ENCODE measurements at regions not wholly inside any gene's neighbourhood (a gene's known extent, or its start where the extent isn't known, plus 50 kb on each side); places are given as distances from the start of the nearest gene placed in this dataset.

DNA sequence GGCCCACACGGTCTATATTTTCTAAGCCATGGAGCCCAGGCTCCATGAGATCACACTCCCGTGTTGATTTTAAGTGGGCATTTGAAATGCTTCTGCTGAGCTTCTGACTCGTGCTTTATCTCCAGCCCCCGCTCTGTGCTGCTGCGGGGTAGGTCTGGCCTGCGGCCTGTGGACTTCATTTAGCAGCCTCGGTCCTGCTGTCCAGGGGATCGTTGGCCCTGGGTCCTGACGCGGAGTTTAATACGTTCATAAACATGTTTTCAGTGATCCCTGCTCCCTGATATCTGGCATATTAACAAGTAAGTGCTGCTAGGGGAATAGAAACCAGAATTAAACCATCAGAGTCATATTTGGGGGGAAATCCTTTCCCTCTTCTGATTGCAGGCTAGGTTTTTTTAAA lies 540.3 kb upstream of the MGMT start:
- TF ChIP-seq, protein P1, sequence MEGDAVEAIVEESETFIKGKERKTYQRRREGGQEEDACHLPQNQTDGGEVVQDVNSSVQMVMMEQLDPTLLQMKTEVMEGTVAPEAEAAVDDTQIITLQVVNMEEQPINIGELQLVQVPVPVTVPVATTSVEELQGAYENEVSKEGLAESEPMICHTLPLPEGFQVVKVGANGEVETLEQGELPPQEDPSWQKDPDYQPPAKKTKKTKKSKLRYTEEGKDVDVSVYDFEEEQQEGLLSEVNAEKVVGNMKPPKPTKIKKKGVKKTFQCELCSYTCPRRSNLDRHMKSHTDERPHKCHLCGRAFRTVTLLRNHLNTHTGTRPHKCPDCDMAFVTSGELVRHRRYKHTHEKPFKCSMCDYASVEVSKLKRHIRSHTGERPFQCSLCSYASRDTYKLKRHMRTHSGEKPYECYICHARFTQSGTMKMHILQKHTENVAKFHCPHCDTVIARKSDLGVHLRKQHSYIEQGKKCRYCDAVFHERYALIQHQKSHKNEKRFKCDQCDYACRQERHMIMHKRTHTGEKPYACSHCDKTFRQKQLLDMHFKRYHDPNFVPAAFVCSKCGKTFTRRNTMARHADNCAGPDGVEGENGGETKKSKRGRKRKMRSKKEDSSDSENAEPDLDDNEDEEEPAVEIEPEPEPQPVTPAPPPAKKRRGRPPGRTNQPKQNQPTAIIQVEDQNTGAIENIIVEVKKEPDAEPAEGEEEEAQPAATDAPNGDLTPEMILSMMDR (IDR thresholded peaks at IDR 0.05) = no peak
- TF ChIP-seq POLR2A (IDR thresholded peaks at IDR 0.05) = no peak
